CD14-positive monocyte (primary cell): ENCODE measurements at regions not wholly inside any gene's neighbourhood (a gene's known extent, or its start where the extent isn't known, plus 50 kb on each side); places are given as distances from the start of the nearest gene placed in this dataset.

Source experiments
- DNase-seq, 3 donors: peaks; one replicate each; pipeline ENCODE4 v3.0.0-alpha.2; 2011 to 2022
- H2AFZ ChIP-seq: 2 replicates; pipeline ENCODE4 v1.6.0; 2012; ENCODE audit warnings: mild to moderate bottlenecking, low read depth, low read length, inconsistent platforms; ENCODE audit not compliant: insufficient read depth, poor library complexity, severe bottlenecking
- H3K27ac ChIP-seq, 2 donors: 1 replicate in 1 of 2; 2 replicates in 1 of 2; pipeline ENCODE4 v1.5.1; 2012 to 2013; ENCODE audit warnings: low read length in 2 of 2, control low read depth in 1 of 2, inconsistent platforms in 1 of 2, low read depth in 1 of 2, mild to moderate bottlenecking in 1 of 2
- H3K27me3 ChIP-seq, 2 donors: one replicate each; pipeline versions ENCODE4 v1.6.0 to v1.6.1; 2011 to 2013; ENCODE audit warnings: low read length in 2 of 2; ENCODE audit not compliant: control insufficient read depth in 2 of 2, insufficient read depth in 2 of 2
- H3K36me3 ChIP-seq, 2 donors: replicated peaks in 1 of 2; 1 replicate in 1 of 2; 2 replicates in 1 of 2; pipeline versions ENCODE4 v1.5.1 to v1.6.1; 2012 to 2013; ENCODE audit warnings: low read length in 2 of 2, control low read depth in 1 of 2, inconsistent platforms in 1 of 2, mild to moderate bottlenecking in 1 of 2; ENCODE audit not compliant: insufficient read depth in 2 of 2, control insufficient read depth in 1 of 2
- H3K4me1 ChIP-seq, 2 donors: 1 replicate in 1 of 2; 2 replicates in 1 of 2; pipeline versions ENCODE4 v1.5.1 to v1.6.1; 2012 to 2013; ENCODE audit warnings: low read length in 2 of 2, control low read depth in 1 of 2, inconsistent platforms in 1 of 2, mild to moderate bottlenecking in 1 of 2, moderate library complexity in 1 of 2; ENCODE audit not compliant: insufficient read depth in 2 of 2, control insufficient read depth in 1 of 2
- H3K4me2 ChIP-seq: replicated peaks from 2 replicates; pipeline ENCODE3; 2012; ENCODE audit warnings: low read length, moderate library complexity, mild to moderate bottlenecking; ENCODE audit not compliant: poor library complexity, severe bottlenecking; ENCODE audit errors: extremely low read depth
- H3K4me3 ChIP-seq, 3 experiments: fragments of 200-600 bp in 1 of 3; sonication (generic) in 1 of 3; replicated peaks in 1 of 3; 1 replicate in 2 of 3; 2 replicates in 1 of 3; pipeline ENCODE4 v1.5.1; 2011 to 2013; ENCODE audit warnings: low read length in 3 of 3, mild to moderate bottlenecking in 3 of 3, control low read depth in 2 of 3, low read depth in 2 of 3, inconsistent platforms in 1 of 3, moderate library complexity in 1 of 3
- H3K79me2 ChIP-seq: 2 replicates; pipeline ENCODE4 v1.6.0; 2012; ENCODE audit warnings: mild to moderate bottlenecking, control low read depth, inconsistent platforms, low read length, moderate library complexity; ENCODE audit not compliant: insufficient read depth
- H3K9ac ChIP-seq: 2 replicates; pipeline ENCODE4 v1.6.0; 2017; ENCODE audit warnings: low read length, mild to moderate bottlenecking; ENCODE audit not compliant: insufficient read depth, poor library complexity, severe bottlenecking
- H3K9me3 ChIP-seq, 2 donors: replicated peaks in 1 of 2; 1 replicate in 1 of 2; 2 replicates in 1 of 2; pipeline versions ENCODE4 v1.5.1 to v1.6.1; 2012 to 2013; ENCODE audit warnings: low read length in 2 of 2, control low read depth in 1 of 2; ENCODE audit not compliant: control insufficient read depth in 1 of 2, insufficient read depth in 1 of 2
- H4K20me1 ChIP-seq: 2 replicates; pipeline ENCODE4 v1.6.0; 2012; ENCODE audit warnings: mild to moderate bottlenecking, low read length, control low read depth, moderate library complexity; ENCODE audit not compliant: insufficient read depth
- H3K27ac Mint-ChIP-seq, 7 donors: one replicate each; pipeline ENCODE4 v1.8.0; 2020; ENCODE audit warnings: mild to moderate bottlenecking in 7 of 7, mixed read lengths in 7 of 7, moderate library complexity in 6 of 7, inconsistent platforms in 2 of 7
- H3K27me3 Mint-ChIP-seq, 3 donors: one replicate each; pipeline ENCODE4 v1.8.0; 2021 to 2022; ENCODE audit warnings: low read depth in 3 of 3, mild to moderate bottlenecking in 3 of 3, mixed read lengths in 3 of 3, moderate library complexity in 3 of 3, inconsistent platforms in 1 of 3
- H3K36me3 Mint-ChIP-seq, 2 donors: one replicate each; pipeline ENCODE4 v1.8.0; 2020; ENCODE audit warnings: mixed read lengths in 2 of 2, inconsistent platforms in 1 of 2, mild to moderate bottlenecking in 1 of 2
- H3K4me1 Mint-ChIP-seq: one replicate; pipeline ENCODE4 v1.8.0; 2020; ENCODE audit warnings: mild to moderate bottlenecking, mixed read lengths
- H3K4me3 Mint-ChIP-seq, 2 donors: one replicate each; pipeline ENCODE4 v1.8.0; 2020; ENCODE audit warnings: mild to moderate bottlenecking in 2 of 2, mixed read lengths in 2 of 2, moderate library complexity in 1 of 2
- H3K9me3 Mint-ChIP-seq, 7 donors: one replicate each; pipeline ENCODE4 v1.8.0; 2020 to 2022; ENCODE audit warnings: mixed read lengths in 7 of 7, mild to moderate bottlenecking in 6 of 7, moderate library complexity in 6 of 7, inconsistent platforms in 2 of 7
- CTCF ChIP-seq: fragments of 200-600 bp; IDR thresholded peaks from one replicate; pipeline ENCODE4 v1.8.0; 2022; ENCODE audit warnings: antibody characterized with exemption, mild to moderate bottlenecking
- WGBS: methylation state at CpG from one replicate; pipeline ENCODE4 v1.1.5; 2013; ENCODE audit warnings: missing lambda C conversion rate; ENCODE audit not compliant: insufficient coverage; 5-methylcytosine and 5-hydroxymethylcytosine counted together
- intact Hi-C, 2 donors: fragments of 100-400 bp; cut with micrococcal nuclease; formaldehyde crosslinking; loops; one replicate each; pipeline versions ENCODE4 v1.15.0 to v1.15.1; 2023

- intact Hi-C loops = no loop called here
- no peaks in the 10 kb centered on the region for H3K27me3 ChIP-seq
- Mint-ChIP-seq H3K27ac (no peak overlapping the region), H3K9me3 (no peaks in the 10 kb centered on the region), H3K36me3 (no peaks in the 10 kb centered on the region), H3K27me3 (peaks cover 0 to 8% (median 2%) of the 10 kb centered on the region in 3 donors), H3K4me3 (no peak overlapping the region), H3K4me1 (peaks cover 32% of the 10 kb centered on the region)
- H3K79me2 ChIP-seq = no peaks in the 10 kb centered on the region
- H3K9ac ChIP-seq = no peak overlapping the region
- H4K20me1 ChIP-seq = no peaks in the 10 kb centered on the region
- no peak for TF ChIP-seq CTCF
- no peak overlapping the region for H3K4me3 ChIP-seq
- H3K36me3 ChIP-seq = no peaks in the 10 kb centered on the region
- H3K4me2 ChIP-seq = no peak overlapping the region
- WGBS = 100% methylated on average over 1 of the region's 5 CpGs
- no peak overlapping the region for H3K27ac ChIP-seq
- DNase-seq = no peak
- H2AFZ ChIP-seq = no peak overlapping the region
- peaks cover 31% of the 10 kb centered on the region in 2 donors for H3K4me1 ChIP-seq
- no peaks in the 10 kb centered on the region for H3K9me3 ChIP-seq
Observed at GRCh38 chr3:23073724-23074305, 129.3 kb upstream of the UBE2E2 start.

GRCh38 chr3:23075496-23075895 lies 127.6 kb upstream of the UBE2E2 start:
- no peak for DNase-seq
- no peak overlapping the region for H3K4me2 ChIP-seq
- H3K9me3 Mint-ChIP-seq = no peaks in the 10 kb centered on the region
- no peak overlapping the region for H3K4me3 Mint-ChIP-seq
- H3K9ac ChIP-seq = no peak overlapping the region
- intact Hi-C loops = no loop called here
- H3K27me3 ChIP-seq = no peaks in the 10 kb centered on the region
- H3K36me3 ChIP-seq = no peaks in the 10 kb centered on the region
- no peak overlapping the region for H2AFZ ChIP-seq
- H3K4me1 Mint-ChIP-seq = peaks cover 42% of the 10 kb centered on the region
- no peaks in the 10 kb centered on the region for H3K79me2 ChIP-seq
- H3K27ac Mint-ChIP-seq = no peak overlapping the region
- no CpG with 5 or more reads among the region's 2 CpGs for WGBS
- peaks cover 30 to 39% of the 10 kb centered on the region in 2 donors for H3K4me1 ChIP-seq
- H3K9me3 ChIP-seq = no peaks in the 10 kb centered on the region
- no peaks in the 10 kb centered on the region for H3K36me3 Mint-ChIP-seq
- no peaks in the 10 kb centered on the region for H4K20me1 ChIP-seq
- H3K27ac ChIP-seq = no peak overlapping the region
- H3K27me3 Mint-ChIP-seq = peaks cover 0 to 5% (median 2%) of the 10 kb centered on the region in 3 donors
- TF ChIP-seq CTCF = no peak
- no peak overlapping the region for H3K4me3 ChIP-seq
